ENCODE measurements at regions not wholly inside any gene's neighbourhood (a gene's known extent, or its start where the extent isn't known, plus 50 kb on each side); places are given as distances from the start of the nearest gene placed in this dataset.

- Histone ChIP-seq H3K4me3 (replicated peaks in 1 of 2; ENCODE audit: low read depth in 1 of 2, low read length in 2 of 2) (no peak overlapping the region), H3K9ac (ENCODE audit: low read length) (no peak overlapping the region), H3K79me2 (ENCODE audit: insufficient read depth, low read length) (no peaks in the 10 kb centered on the region), H3K9me3 (ENCODE audit: control insufficient read depth in 1 of 2, insufficient read depth in 1 of 2, low read depth in 1 of 2, low read length in 2 of 2) (peaks cover 0 to 11% of the 10 kb centered on the region in 2 experiments; a peak in 1 of 4 replicates), H3K4me1 (ENCODE audit: control insufficient read depth in 1 of 2, insufficient read depth in 2 of 2, low read length in 2 of 2) (no peaks in the 10 kb centered on the region), H4K20me1 (ENCODE audit: insufficient read depth) (no peaks in the 10 kb centered on the region), H3K36me3 (ENCODE audit: control insufficient read depth in 1 of 2, insufficient read depth in 2 of 2, low read length in 2 of 2) (no peaks in the 10 kb centered on the region), H3K9me2 (ENCODE audit: insufficient read depth) (no peaks in the 10 kb centered on the region), H3K27ac (ENCODE audit: low read depth, low read length) (no peak overlapping the region), H2AFZ (ENCODE audit: low read depth, low read length, poor library complexity, severe bottlenecking) (no peak overlapping the region), H3K4me2 (ENCODE audit: low read length) (no peak overlapping the region), H3K27me3 (ENCODE audit: insufficient read depth, low read length) (no peaks in the 10 kb centered on the region)
- ChIA-PET POLR2A (no interaction called here), RAD21 (ENCODE audit: low non-redundant PET in 1 of 2, low total read pairs in 2 of 2, uncharacterized antibody in 2 of 2, unreplicated experiment in 2 of 2) (no interaction called here), CTCF (no interaction called here)
- TF ChIP-seq CBX3 (IDR thresholded peaks at IDR 0.05; ENCODE audit: low read depth) (peak; percentile 57; the same call in 1 of the 2 replicates), ZFX (IDR thresholded peaks at IDR 0.05) (no peak)
- TF ChIP-seq, protein P1, sequence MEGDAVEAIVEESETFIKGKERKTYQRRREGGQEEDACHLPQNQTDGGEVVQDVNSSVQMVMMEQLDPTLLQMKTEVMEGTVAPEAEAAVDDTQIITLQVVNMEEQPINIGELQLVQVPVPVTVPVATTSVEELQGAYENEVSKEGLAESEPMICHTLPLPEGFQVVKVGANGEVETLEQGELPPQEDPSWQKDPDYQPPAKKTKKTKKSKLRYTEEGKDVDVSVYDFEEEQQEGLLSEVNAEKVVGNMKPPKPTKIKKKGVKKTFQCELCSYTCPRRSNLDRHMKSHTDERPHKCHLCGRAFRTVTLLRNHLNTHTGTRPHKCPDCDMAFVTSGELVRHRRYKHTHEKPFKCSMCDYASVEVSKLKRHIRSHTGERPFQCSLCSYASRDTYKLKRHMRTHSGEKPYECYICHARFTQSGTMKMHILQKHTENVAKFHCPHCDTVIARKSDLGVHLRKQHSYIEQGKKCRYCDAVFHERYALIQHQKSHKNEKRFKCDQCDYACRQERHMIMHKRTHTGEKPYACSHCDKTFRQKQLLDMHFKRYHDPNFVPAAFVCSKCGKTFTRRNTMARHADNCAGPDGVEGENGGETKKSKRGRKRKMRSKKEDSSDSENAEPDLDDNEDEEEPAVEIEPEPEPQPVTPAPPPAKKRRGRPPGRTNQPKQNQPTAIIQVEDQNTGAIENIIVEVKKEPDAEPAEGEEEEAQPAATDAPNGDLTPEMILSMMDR (IDR thresholded peaks at IDR 0.05 in 2 of 3, conservative IDR thresholded peaks at IDR 0.05 in 1 of 3; ENCODE audit: borderline replicate concordance in 1 of 3, insufficient read depth in 1 of 3, low read depth in 2 of 3, low read length in 2 of 3), result no peak
- ATAC-seq, result no peak
- DNase-seq (ENCODE audit: low read depth, low spot score), result no peak
- intact Hi-C loops (cut with micrococcal nuclease), result no loop called here
- BruUV-seq (replicated peaks), result no TSS peak
Measured at GRCh38 chr2:11038641-11039040, 116.6 kb upstream of the SLC66A3 start.

- Histone ChIP-seq H3K4me3 (replicated peaks in 1 of 2; ENCODE audit: low read depth in 1 of 2, low read length in 2 of 2) (no peak overlapping the region), H3K79me2 (ENCODE audit: insufficient read depth, low read length) (no peaks in the 10 kb centered on the region), H4K20me1 (ENCODE audit: insufficient read depth) (no peaks in the 10 kb centered on the region), H3K4me2 (ENCODE audit: low read length) (no peak overlapping the region), H3K4me1 (ENCODE audit: control insufficient read depth in 1 of 2, insufficient read depth in 2 of 2, low read length in 2 of 2) (no peaks in the 10 kb centered on the region), H2AFZ (ENCODE audit: low read depth, low read length, poor library complexity, severe bottlenecking) (no peak overlapping the region), H3K27ac (ENCODE audit: low read depth, low read length) (no peak overlapping the region), H3K9me2 (ENCODE audit: insufficient read depth) (no peaks in the 10 kb centered on the region), H3K9ac (ENCODE audit: low read length) (no peak overlapping the region), H3K9me3 (ENCODE audit: control insufficient read depth in 1 of 2, insufficient read depth in 1 of 2, low read depth in 1 of 2, low read length in 2 of 2) (peaks cover 0 to 11% of the 10 kb centered on the region in 2 experiments; a peak in 1 of 4 replicates), H3K36me3 (ENCODE audit: control insufficient read depth in 1 of 2, insufficient read depth in 2 of 2, low read length in 2 of 2) (no peaks in the 10 kb centered on the region), H3K27me3 (ENCODE audit: insufficient read depth, low read length) (no peaks in the 10 kb centered on the region)
- BruUV-seq (replicated peaks), result no TSS peak
- ChIA-PET RAD21 (ENCODE audit: low non-redundant PET in 1 of 2, low total read pairs in 2 of 2, uncharacterized antibody in 2 of 2, unreplicated experiment in 2 of 2) (no interaction called here), CTCF (no interaction called here), POLR2A (no interaction called here)
- no peak for TF ChIP-seq CEBPB (IDR thresholded peaks at IDR 0.05; ENCODE audit: low read depth)
- no peak for TF ChIP-seq ZNF274 (IDR thresholded peaks at IDR 0.05; ENCODE audit: low read depth, low read length)
- TF ChIP-seq, protein P1 (IDR thresholded peaks at IDR 0.05 in 2 of 3, conservative IDR thresholded peaks at IDR 0.05 in 1 of 3; ENCODE audit: borderline replicate concordance in 1 of 3, insufficient read depth in 1 of 3, low read depth in 2 of 3, low read length in 2 of 3), result no peak
- TF ChIP-seq, protein P2, sequence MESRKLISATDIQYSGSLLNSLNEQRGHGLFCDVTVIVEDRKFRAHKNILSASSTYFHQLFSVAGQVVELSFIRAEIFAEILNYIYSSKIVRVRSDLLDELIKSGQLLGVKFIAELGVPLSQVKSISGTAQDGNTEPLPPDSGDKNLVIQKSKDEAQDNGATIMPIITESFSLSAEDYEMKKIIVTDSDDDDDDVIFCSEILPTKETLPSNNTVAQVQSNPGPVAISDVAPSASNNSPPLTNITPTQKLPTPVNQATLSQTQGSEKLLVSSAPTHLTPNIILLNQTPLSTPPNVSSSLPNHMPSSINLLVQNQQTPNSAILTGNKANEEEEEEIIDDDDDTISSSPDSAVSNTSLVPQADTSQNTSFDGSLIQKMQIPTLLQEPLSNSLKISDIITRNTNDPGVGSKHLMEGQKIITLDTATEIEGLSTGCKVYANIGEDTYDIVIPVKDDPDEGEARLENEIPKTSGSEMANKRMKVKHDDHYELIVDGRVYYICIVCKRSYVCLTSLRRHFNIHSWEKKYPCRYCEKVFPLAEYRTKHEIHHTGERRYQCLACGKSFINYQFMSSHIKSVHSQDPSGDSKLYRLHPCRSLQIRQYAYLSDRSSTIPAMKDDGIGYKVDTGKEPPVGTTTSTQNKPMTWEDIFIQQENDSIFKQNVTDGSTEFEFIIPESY (IDR thresholded peaks at IDR 0.05; ENCODE audit: extremely low read depth, insufficient replicate concordance, low read length), result no peak
- no peak for TF ChIP-seq JUND (IDR thresholded peaks at IDR 0.05)
- TF ChIP-seq YY1 (IDR thresholded peaks at IDR 0.05; ENCODE audit: extremely low read depth, insufficient replicate concordance, low read depth, low read length), result no peak
- intact Hi-C loops (cut with micrococcal nuclease), result no loop called here
- DNase-seq (ENCODE audit: low read depth, low spot score) (no peak), ATAC-seq (no peak)
Measured at GRCh38 chr2:11040992-11041391, 114.3 kb upstream of the SLC66A3 start.
